ENCODE measurements at regions not wholly inside any gene's neighbourhood (a gene's known extent, or its start where the extent isn't known, plus 50 kb on each side); places are given as distances from the start of the nearest gene placed in this dataset.

- Histone ChIP-seq H3K27ac (ENCODE audit: low read depth, low read length, poor library complexity, severe bottlenecking) (no peak overlapping the region), H3K27me3 (replicated peaks; ENCODE audit: insufficient read depth, low read depth, low read length, poor library complexity) (no peaks in the 10 kb centered on the region), H3K36me3 (ENCODE audit: insufficient read depth, low read length, poor library complexity, severe bottlenecking) (no peaks in the 10 kb centered on the region), H3K4me3 (ENCODE audit: low read depth, low read length, poor library complexity, severe bottlenecking) (no peak overlapping the region), H3K4me1 (ENCODE audit: insufficient read depth, low read length, poor library complexity, severe bottlenecking) (no peaks in the 10 kb centered on the region), H3K9me3 (ENCODE audit: low read depth, low read length, poor library complexity, severe bottlenecking) (no peaks in the 10 kb centered on the region)
- ChIA-PET CTCF (no interaction called here), POLR2A (ENCODE audit: low non-redundant PET) (no interaction called here)
- TF ChIP-seq CTCF (conservative IDR thresholded peaks at IDR 0.05; ENCODE audit: low read depth, low read length) (no peak), EZH2 (IDR thresholded peaks at IDR 0.05; ENCODE audit: borderline replicate concordance, low read depth, low read length, poor library complexity, severe bottlenecking) (no peak)
- intact Hi-C loops (cut with micrococcal nuclease; ENCODE audit: unreplicated experiment): no loop called here
- no TSS peak for BruUV-seq (replicated peaks)
- no peak for DNase-seq (ENCODE audit: low spot score)
These were observed 131.4 kb downstream of the LMNTD1 start for GRCh38 chr12:25421651-25422167.

GRCh38 chr12:25420116-25420515, 133.0 kb downstream of the LMNTD1 start:
- ChIA-PET CTCF (no interaction called here), POLR2A (ENCODE audit: low non-redundant PET) (no interaction called here)
- no TSS peak for BruUV-seq (replicated peaks)
- intact Hi-C loops (cut with micrococcal nuclease; ENCODE audit: unreplicated experiment): no loop called here
- Histone ChIP-seq H3K27ac (ENCODE audit: low read depth, low read length, poor library complexity, severe bottlenecking) (no peak overlapping the region), H3K4me3 (ENCODE audit: low read depth, low read length, poor library complexity, severe bottlenecking) (no peak overlapping the region), H3K9me3 (ENCODE audit: low read depth, low read length, poor library complexity, severe bottlenecking) (no peaks in the 10 kb centered on the region), H3K36me3 (ENCODE audit: insufficient read depth, low read length, poor library complexity, severe bottlenecking) (no peaks in the 10 kb centered on the region), H3K27me3 (replicated peaks; ENCODE audit: insufficient read depth, low read depth, low read length, poor library complexity) (no peaks in the 10 kb centered on the region), H3K4me1 (ENCODE audit: insufficient read depth, low read length, poor library complexity, severe bottlenecking) (no peaks in the 10 kb centered on the region)
- DNase-seq (ENCODE audit: low spot score): no peak
- TF ChIP-seq CTCF (conservative IDR thresholded peaks at IDR 0.05; ENCODE audit: low read depth, low read length) (no peak), EZH2 (IDR thresholded peaks at IDR 0.05; ENCODE audit: borderline replicate concordance, low read depth, low read length, poor library complexity, severe bottlenecking) (no peak)

- Histone ChIP-seq H3K36me3 (ENCODE audit: insufficient read depth, low read length, poor library complexity, severe bottlenecking) (no peaks in the 10 kb centered on the region), H3K27ac (ENCODE audit: low read depth, low read length, poor library complexity, severe bottlenecking) (no peak overlapping the region), H3K9me3 (ENCODE audit: low read depth, low read length, poor library complexity, severe bottlenecking) (no peaks in the 10 kb centered on the region), H3K4me3 (ENCODE audit: low read depth, low read length, poor library complexity, severe bottlenecking) (no peak overlapping the region), H3K27me3 (replicated peaks; ENCODE audit: insufficient read depth, low read depth, low read length, poor library complexity) (no peaks in the 10 kb centered on the region), H3K4me1 (ENCODE audit: insufficient read depth, low read length, poor library complexity, severe bottlenecking) (no peaks in the 10 kb centered on the region)
- DNase-seq (ENCODE audit: low spot score): no peak
- TF ChIP-seq CTCF (conservative IDR thresholded peaks at IDR 0.05; ENCODE audit: low read depth, low read length): no peak
- no peak for TF ChIP-seq EZH2 (IDR thresholded peaks at IDR 0.05; ENCODE audit: borderline replicate concordance, low read depth, low read length, poor library complexity, severe bottlenecking)
- no TSS peak for BruUV-seq (replicated peaks)
- ChIA-PET CTCF (no interaction called here), POLR2A (ENCODE audit: low non-redundant PET) (no interaction called here)
- intact Hi-C loops (cut with micrococcal nuclease; ENCODE audit: unreplicated experiment): no loop called here
These were observed 133.5 kb downstream of the LMNTD1 start for GRCh38 chr12:25419595-25419994.
